Suprapubic skin (tissue), 3 donors: ENCODE measurements at regions not wholly inside any gene's neighbourhood (a gene's known extent, or its start where the extent isn't known, plus 50 kb on each side); places are given as distances from the start of the nearest gene placed in this dataset.

Experiments used
- EP300 ChIP-seq: sonication (generic); formaldehyde crosslinking; IDR thresholded peaks from one replicate; pipeline ENCODE4 v1.6.1; 2017; ENCODE audit warnings: antibody characterized with exemption
- POLR2A ChIP-seq, 2 donors: fragments of 450-650 bp; IDR thresholded peaks; one replicate each; pipeline ENCODE4 v1.6.1; 2017; ENCODE audit warnings: antibody characterized with exemption in 2 of 2, mild to moderate bottlenecking in 2 of 2, moderate library complexity in 2 of 2
- TF ChIP-seq, protein P1 (sequence below), 2 donors: fragments of 200-600 bp in 1 of 2; fragments of 450-650 bp in 1 of 2; sonication (generic) in 1 of 2; IDR thresholded peaks; one replicate each; pipeline ENCODE4 v1.5.1; 2016 to 2019; ENCODE audit warnings: antibody characterized with exemption in 2 of 2, mild to moderate bottlenecking in 1 of 2, moderate library complexity in 1 of 2

DNA sequence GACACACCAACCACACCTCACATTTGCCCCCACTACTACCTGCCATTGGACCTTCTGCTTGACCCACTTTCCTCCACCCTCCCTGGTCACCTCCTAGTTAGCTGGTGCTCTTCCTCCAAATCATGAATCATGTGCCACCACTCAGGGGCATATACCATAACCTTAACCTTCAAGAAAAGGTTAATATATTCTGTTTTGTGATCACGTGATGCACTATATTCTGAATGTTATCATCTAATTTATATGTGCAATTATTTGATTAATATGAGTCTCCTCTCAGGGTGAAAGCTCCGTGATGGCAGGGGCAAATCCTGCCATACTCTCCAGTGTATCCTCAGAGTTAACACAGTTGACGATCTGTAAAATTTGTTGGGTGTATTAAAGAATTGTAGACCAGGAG lies 635.5 kb downstream of the XPNPEP1 start:
- TF ChIP-seq, protein P1, sequence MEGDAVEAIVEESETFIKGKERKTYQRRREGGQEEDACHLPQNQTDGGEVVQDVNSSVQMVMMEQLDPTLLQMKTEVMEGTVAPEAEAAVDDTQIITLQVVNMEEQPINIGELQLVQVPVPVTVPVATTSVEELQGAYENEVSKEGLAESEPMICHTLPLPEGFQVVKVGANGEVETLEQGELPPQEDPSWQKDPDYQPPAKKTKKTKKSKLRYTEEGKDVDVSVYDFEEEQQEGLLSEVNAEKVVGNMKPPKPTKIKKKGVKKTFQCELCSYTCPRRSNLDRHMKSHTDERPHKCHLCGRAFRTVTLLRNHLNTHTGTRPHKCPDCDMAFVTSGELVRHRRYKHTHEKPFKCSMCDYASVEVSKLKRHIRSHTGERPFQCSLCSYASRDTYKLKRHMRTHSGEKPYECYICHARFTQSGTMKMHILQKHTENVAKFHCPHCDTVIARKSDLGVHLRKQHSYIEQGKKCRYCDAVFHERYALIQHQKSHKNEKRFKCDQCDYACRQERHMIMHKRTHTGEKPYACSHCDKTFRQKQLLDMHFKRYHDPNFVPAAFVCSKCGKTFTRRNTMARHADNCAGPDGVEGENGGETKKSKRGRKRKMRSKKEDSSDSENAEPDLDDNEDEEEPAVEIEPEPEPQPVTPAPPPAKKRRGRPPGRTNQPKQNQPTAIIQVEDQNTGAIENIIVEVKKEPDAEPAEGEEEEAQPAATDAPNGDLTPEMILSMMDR (IDR thresholded peaks at IDR 0.05): no peak
- no peak for TF ChIP-seq POLR2A (IDR thresholded peaks at IDR 0.05)
- TF ChIP-seq EP300: no peak
